Panc1 (cell line): ENCODE measurements at regions not wholly inside any gene's neighbourhood (a gene's known extent, or its start where the extent isn't known, plus 50 kb on each side); places are given as distances from the start of the nearest gene placed in this dataset.

ENCODE experiments used
- ATAC-seq: fragments of 200-7000 bp; cut with Tn5 transposase; 2 replicates; pipeline ENCODE4 v1.9.1; 2020; ENCODE audit warnings: mild to moderate bottlenecking, moderate library complexity
- BruUV-seq: library from RNA; stranded (reverse); fragments of 400-500 nt; replicated peaks from 2 replicates; lab custom pipeline; 2021; lab: Mats Ljungman, UMichigan
- CTCF ChIA-PET: fragments of 300-600 bp; sonication (Branson Sonifier 250); formaldehyde crosslinking; loops from one replicate; lab custom pipeline; 2022; ENCODE audit warnings: antibody characterized with exemption; lab: Charles Lee
- POLR2A ChIA-PET: fragments of 300-600 bp; sonication (Branson Sonifier 250); formaldehyde crosslinking; loops from one replicate; lab custom pipeline; 2022; ENCODE audit warnings: antibody characterized with exemption; lab: Charles Lee
- DNase-seq: peaks from one replicate; pipeline ENCODE4 v3.0.0-alpha.2; 2010; ENCODE audit warnings: low read depth, low spot score
- H3K27ac ChIP-seq: 2 replicates; pipeline ENCODE4 v1.5.1; 2011; ENCODE audit warnings: mild to moderate bottlenecking, low read length, inconsistent platforms
- H3K27me3 ChIP-seq: fragments of 200-500 bp; sonication (Bioruptor generic); 2 replicates; pipeline ENCODE4 v1.6.0; 2014; ENCODE audit warnings: low read length, inconsistent platforms; ENCODE audit not compliant: control insufficient read depth, insufficient read depth
- H3K36me3 ChIP-seq: fragments of 200-500 bp; sonication (Bioruptor generic); 2 replicates; pipeline ENCODE4 v1.5.1; 2014; ENCODE audit warnings: inconsistent platforms, mild to moderate bottlenecking, low read length, moderate library complexity; ENCODE audit not compliant: control insufficient read depth, insufficient read depth
- H3K4me1 ChIP-seq: 2 replicates; pipeline ENCODE4 v1.5.1; 2011; ENCODE audit warnings: inconsistent platforms, mild to moderate bottlenecking, low read length, moderate library complexity; ENCODE audit not compliant: control insufficient read depth, insufficient read depth
- H3K4me3 ChIP-seq, 2 experiments: 2 replicates each; pipeline ENCODE4 v1.5.1; 2011 to 2012; ENCODE audit warnings: low read depth in 2 of 2, low read length in 2 of 2, mild to moderate bottlenecking in 2 of 2, inconsistent platforms in 1 of 2, moderate library complexity in 1 of 2
- H3K9me3 ChIP-seq: fragments of 200-500 bp; sonication (Bioruptor generic); 2 replicates; pipeline ENCODE4 v1.5.1; 2014; ENCODE audit warnings: low read depth, mild to moderate bottlenecking, inconsistent platforms, low read length, moderate library complexity; ENCODE audit not compliant: control insufficient read depth, insufficient read depth
- CTCF ChIP-seq: fragments of 450-650 bp; IDR thresholded peaks from 2 replicates; pipeline ENCODE4 v1.5.1; 2017; ENCODE audit warnings: mild to moderate bottlenecking
- POLR2AphosphoS5 ChIP-seq: IDR thresholded peaks from 2 replicates; pipeline ENCODE4 v1.6.1; 2012; ENCODE audit warnings: mild to moderate bottlenecking, low read depth, low read length, moderate library complexity
- REST ChIP-seq, 2 experiments: IDR thresholded peaks; 2 replicates each; pipeline ENCODE4 v1.6.1; 2011 to 2012; ENCODE audit warnings: low read depth in 2 of 2, control low read depth in 1 of 2, low read length in 1 of 2, mild to moderate bottlenecking in 1 of 2, moderate library complexity in 1 of 2; ENCODE audit not compliant: insufficient read depth in 1 of 2
- SIN3A ChIP-seq: IDR thresholded peaks from 2 replicates; pipeline ENCODE4 v1.6.1; 2012; ENCODE audit warnings: low read depth, mild to moderate bottlenecking, low read length, moderate library complexity, borderline replicate concordance; ENCODE audit not compliant: insufficient read depth
- TCF7L2 ChIP-seq: IDR thresholded peaks from 2 replicates; pipeline ENCODE4 v1.6.1; 2011; ENCODE audit warnings: mild to moderate bottlenecking, low read depth, low read length, inconsistent platforms
- in situ Hi-C: cut with HindIII; loops from 2 replicates; pipeline ENCODE4 v1.10.0; 2016; ENCODE audit warnings: low sequenced_read_pairs, low pct_unique_long_range_greater_than_20kb
- intact Hi-C: fragments of 100-400 bp; cut with micrococcal nuclease; formaldehyde crosslinking; loops from one replicate; pipeline ENCODE4 v1.10.0; 2022; ENCODE audit not compliant: unreplicated experiment

- no peak for DNase-seq
- in situ Hi-C loops, result no loop called here
- Histone ChIP-seq H3K4me3 (no peak overlapping the region), H3K36me3 (no peaks in the 10 kb centered on the region), H3K4me1 (no peaks in the 10 kb centered on the region), H3K27ac (no peak overlapping the region), H3K27me3 (no peaks in the 10 kb centered on the region), H3K9me3 (no peaks in the 10 kb centered on the region)
- ChIA-PET POLR2A (no interaction called here), CTCF (no interaction called here)
- TF ChIP-seq TCF7L2 (no peak), POLR2AphosphoS5 (no peak), CTCF (no peak), SIN3A (no peak), REST (IDR thresholded peaks at IDR 0.05; ENCODE audit: insufficient read depth in 1 of 2, low read depth in 2 of 2, low read length in 1 of 2) (no peak)
- no peak for ATAC-seq
- BruUV-seq, result no TSS peak
- intact Hi-C loops, result no loop called here
These were observed 225.2 kb upstream of the ZFP42 start for GRCh38 chr4:187770345-187770744.

- ChIA-PET CTCF (no interaction called here), POLR2A (no interaction called here)
- no peak for TF ChIP-seq REST (IDR thresholded peaks at IDR 0.05; ENCODE audit: insufficient read depth in 1 of 2, low read depth in 2 of 2, low read length in 1 of 2)
- TF ChIP-seq CTCF, result no peak
- no peak for TF ChIP-seq TCF7L2
- TF ChIP-seq SIN3A, result no peak
- TF ChIP-seq POLR2AphosphoS5, result no peak
- DNase-seq (no peak), ATAC-seq (no peak)
- in situ Hi-C loops, result no loop called here
- intact Hi-C loops, result no loop called here
- Histone ChIP-seq H3K9me3 (no peaks in the 10 kb centered on the region; the same call in 1 of the 2 replicates), H3K27me3 (no peaks in the 10 kb centered on the region), H3K4me1 (no peaks in the 10 kb centered on the region), H3K36me3 (no peaks in the 10 kb centered on the region), H3K4me3 (no peak overlapping the region), H3K27ac (no peak overlapping the region)
- BruUV-seq, result no TSS peak
These were observed 217.6 kb upstream of the ZFP42 start for GRCh38 chr4:187777954-187778353.
